Smooth muscle cell (in vitro differentiated cells): ENCODE measurements at regions not wholly inside any gene's neighbourhood (a gene's known extent, or its start where the extent isn't known, plus 50 kb on each side); places are given as distances from the start of the nearest gene placed in this dataset.

Experiments
- DNase-seq: peaks from one replicate; lab custom pipeline; 2025; ENCODE audit not compliant: unreplicated experiment; lab: John Stamatoyannopoulos, UW
- H2AFZ ChIP-seq: fragments of 200-600 bp; sonication (generic); 2 replicates; pipeline ENCODE4 v1.6.0; 2016; ENCODE audit warnings: antibody characterized with exemption, low read depth, mild to moderate bottlenecking
- H3F3A ChIP-seq: fragments of 200-600 bp; sonication (generic); 2 replicates; pipeline ENCODE4 v1.6.0; 2017; ENCODE audit warnings: antibody characterized with exemption, low read depth
- H3K27ac ChIP-seq: fragments of 200-600 bp; sonication (generic); 2 replicates; pipeline ENCODE4 v1.5.1; 2016; ENCODE audit warnings: low read depth, mild to moderate bottlenecking
- H3K27me3 ChIP-seq: fragments of 200-600 bp; sonication (generic); 2 replicates; pipeline ENCODE4 v1.6.1; 2016; ENCODE audit warnings: low read depth, mild to moderate bottlenecking
- H3K36me3 ChIP-seq: fragments of 200-600 bp; sonication (generic); 2 replicates; pipeline ENCODE4 v1.5.1; 2016; ENCODE audit warnings: low read depth
- H3K4me1 ChIP-seq: fragments of 200-600 bp; sonication (generic); 2 replicates; pipeline ENCODE4 v1.5.1; 2016; ENCODE audit warnings: low read depth
- H3K4me2 ChIP-seq: fragments of 200-600 bp; sonication (generic); 2 replicates; pipeline ENCODE4 v1.6.0; 2016; ENCODE audit warnings: mild to moderate bottlenecking
- H3K4me3 ChIP-seq: fragments of 200-600 bp; sonication (generic); 2 replicates; pipeline ENCODE4 v1.5.1; 2016; ENCODE audit warnings: mild to moderate bottlenecking
- H3K79me2 ChIP-seq: fragments of 200-600 bp; sonication (generic); 2 replicates; pipeline ENCODE4 v1.6.0; 2016; ENCODE audit warnings: low read depth, mild to moderate bottlenecking
- H3K9ac ChIP-seq: fragments of 200-600 bp; sonication (generic); 2 replicates; pipeline ENCODE4 v1.6.0; 2016; ENCODE audit warnings: low read depth
- H3K9me3 ChIP-seq: fragments of 200-600 bp; sonication (generic); replicated peaks from 2 replicates; pipeline ENCODE4 v1.5.1; 2016; ENCODE audit warnings: low read depth
- H4K20me1 ChIP-seq: fragments of 200-600 bp; sonication (generic); 2 replicates; pipeline ENCODE4 v1.6.0; 2016; ENCODE audit warnings: low read depth
- WGBS: methylation state at CpG from one replicate; pipeline ENCODE4 v1.1.7; 2016; ENCODE audit warnings: low lambda C conversion rate; 5-methylcytosine and 5-hydroxymethylcytosine counted together
- TF ChIP-seq, protein P1 (sequence below): fragments of 200-600 bp; sonication (generic); IDR thresholded peaks from 2 replicates; pipeline ENCODE4 v1.5.1; 2017; ENCODE audit warnings: borderline replicate concordance, mild to moderate bottlenecking, antibody characterized with exemption; ENCODE audit not compliant: insufficient read depth, poor library complexity, severe bottlenecking

DNA sequence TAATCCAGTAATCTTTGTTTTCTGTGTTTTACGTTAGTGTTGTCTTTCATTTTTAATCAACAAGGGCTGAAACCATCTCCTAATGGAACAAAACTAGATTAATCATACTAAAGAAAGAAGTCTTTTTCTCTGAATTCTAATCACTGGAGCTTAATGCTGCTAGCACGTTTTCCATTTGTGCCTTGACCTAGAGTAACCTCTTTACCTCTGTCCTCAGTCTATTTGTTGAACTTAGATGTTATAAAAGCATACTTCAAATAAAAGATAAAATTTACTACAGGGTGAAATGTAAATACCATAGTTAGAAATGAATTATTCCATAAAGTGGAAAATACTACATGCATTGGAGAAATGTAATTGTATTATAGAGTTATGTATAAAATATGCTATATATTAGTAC is 207.1 kb downstream of the NKX6-1 start:
- Histone ChIP-seq H3K4me2 (no peak overlapping the region), H4K20me1 (no peaks in the 10 kb centered on the region), H3K27ac (no peak overlapping the region), H3K36me3 (no peaks in the 10 kb centered on the region), H3K79me2 (no peaks in the 10 kb centered on the region), H3K4me1 (no peaks in the 10 kb centered on the region), H3K4me3 (no peak overlapping the region), H2AFZ (no peak overlapping the region), H3K9ac (no peak overlapping the region), H3K9me3 (peaks cover 3% of the 10 kb centered on the region), H3K27me3 (no peaks in the 10 kb centered on the region), H3F3A (no peaks in the 10 kb centered on the region)
- DNase-seq: no peak
- TF ChIP-seq, protein P1, sequence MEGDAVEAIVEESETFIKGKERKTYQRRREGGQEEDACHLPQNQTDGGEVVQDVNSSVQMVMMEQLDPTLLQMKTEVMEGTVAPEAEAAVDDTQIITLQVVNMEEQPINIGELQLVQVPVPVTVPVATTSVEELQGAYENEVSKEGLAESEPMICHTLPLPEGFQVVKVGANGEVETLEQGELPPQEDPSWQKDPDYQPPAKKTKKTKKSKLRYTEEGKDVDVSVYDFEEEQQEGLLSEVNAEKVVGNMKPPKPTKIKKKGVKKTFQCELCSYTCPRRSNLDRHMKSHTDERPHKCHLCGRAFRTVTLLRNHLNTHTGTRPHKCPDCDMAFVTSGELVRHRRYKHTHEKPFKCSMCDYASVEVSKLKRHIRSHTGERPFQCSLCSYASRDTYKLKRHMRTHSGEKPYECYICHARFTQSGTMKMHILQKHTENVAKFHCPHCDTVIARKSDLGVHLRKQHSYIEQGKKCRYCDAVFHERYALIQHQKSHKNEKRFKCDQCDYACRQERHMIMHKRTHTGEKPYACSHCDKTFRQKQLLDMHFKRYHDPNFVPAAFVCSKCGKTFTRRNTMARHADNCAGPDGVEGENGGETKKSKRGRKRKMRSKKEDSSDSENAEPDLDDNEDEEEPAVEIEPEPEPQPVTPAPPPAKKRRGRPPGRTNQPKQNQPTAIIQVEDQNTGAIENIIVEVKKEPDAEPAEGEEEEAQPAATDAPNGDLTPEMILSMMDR: no peak
- WGBS: 84% methylated on average over 2 of the region's 2 CpGs

DNA sequence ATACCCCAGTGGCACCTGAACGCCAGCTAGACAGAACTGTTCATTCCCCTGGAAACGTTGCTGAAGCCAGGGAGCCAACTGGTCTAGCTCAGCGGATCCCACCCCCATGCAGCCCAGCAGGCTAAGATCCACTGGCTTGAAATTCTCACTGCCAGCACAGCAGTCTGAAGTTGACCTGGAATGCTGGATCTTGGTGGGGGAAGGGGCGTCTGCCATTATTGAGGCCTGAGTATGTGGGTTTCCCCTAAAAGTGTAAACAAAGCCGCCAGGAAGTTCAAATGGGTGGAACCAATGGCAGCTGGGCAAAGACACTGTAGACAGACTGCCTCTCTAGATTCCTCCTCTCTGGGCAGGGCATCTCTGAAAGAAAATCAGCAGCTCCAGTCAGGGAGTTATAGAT is 213.0 kb downstream of the NKX6-1 start:
- no peaks in the 10 kb centered on the region for H3K27me3 ChIP-seq
- no peaks in the 10 kb centered on the region for H3K79me2 ChIP-seq
- TF ChIP-seq, protein P1: no peak
- H3K27ac ChIP-seq: no peak overlapping the region
- no peaks in the 10 kb centered on the region for H3K36me3 ChIP-seq
- H2AFZ ChIP-seq: no peak overlapping the region
- no peak for DNase-seq
- H3K4me2 ChIP-seq: no peak overlapping the region
- H3K4me3 ChIP-seq: no peak overlapping the region
- no peaks in the 10 kb centered on the region for H4K20me1 ChIP-seq
- no peaks in the 10 kb centered on the region for H3K9me3 ChIP-seq
- H3K4me1 ChIP-seq: no peaks in the 10 kb centered on the region
- 78% methylated on average over 5 of the region's 5 CpGs for WGBS
- no peak overlapping the region for H3K9ac ChIP-seq
- H3F3A ChIP-seq: no peaks in the 10 kb centered on the region

DNA sequence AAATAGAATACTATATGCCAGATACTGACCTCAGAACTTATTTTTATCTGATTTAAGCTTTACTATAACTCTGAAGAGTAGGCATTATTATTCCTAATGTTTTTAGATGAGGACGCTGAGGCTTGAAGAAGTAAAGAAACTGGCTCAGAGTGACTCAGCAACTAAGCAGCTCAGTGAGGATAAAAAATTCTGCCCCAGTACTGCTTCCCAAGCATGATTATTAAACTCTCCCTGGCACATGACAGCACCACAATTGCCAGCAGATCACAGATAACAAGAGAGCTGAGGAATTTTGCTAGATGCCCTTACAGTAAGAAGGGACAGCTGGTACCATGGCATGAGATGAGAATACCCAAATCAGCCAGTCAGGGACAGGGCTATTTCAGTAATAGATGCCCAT is 219.4 kb downstream of the NKX6-1 start:
- Histone ChIP-seq H3F3A (no peaks in the 10 kb centered on the region), H3K4me3 (no peak overlapping the region), H3K36me3 (no peaks in the 10 kb centered on the region), H3K9ac (no peak overlapping the region), H3K9me3 (no peaks in the 10 kb centered on the region), H4K20me1 (no peaks in the 10 kb centered on the region), H3K27me3 (no peaks in the 10 kb centered on the region), H3K27ac (no peak overlapping the region), H3K4me2 (no peak overlapping the region), H3K79me2 (no peaks in the 10 kb centered on the region), H3K4me1 (no peaks in the 10 kb centered on the region), H2AFZ (no peak overlapping the region)
- TF ChIP-seq, protein P1: no peak
- no peak for DNase-seq
- 24% methylated on average over 1 of the region's 1 CpG for WGBS

DNA sequence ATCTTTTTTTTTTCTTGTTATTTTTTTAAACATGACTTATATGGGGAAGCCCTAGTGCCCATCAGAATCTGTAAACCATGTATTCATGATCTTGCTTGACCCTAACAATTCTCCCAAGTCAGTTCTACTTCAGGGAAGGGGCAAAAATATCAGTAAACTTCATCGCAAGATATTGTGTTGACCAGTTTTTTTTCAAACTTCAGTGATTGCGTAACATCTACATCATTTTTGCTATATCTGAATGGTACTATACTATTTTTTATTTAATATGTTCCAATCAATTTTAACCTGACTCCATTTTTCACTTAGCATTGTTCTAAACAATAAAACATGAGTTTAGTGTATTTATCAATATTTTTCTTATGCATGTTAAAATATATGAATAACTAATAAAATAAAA is 221.2 kb downstream of the NKX6-1 start:
- Histone ChIP-seq H3F3A (no peaks in the 10 kb centered on the region), H3K9ac (no peak overlapping the region), H2AFZ (no peak overlapping the region), H3K4me2 (no peak overlapping the region), H3K27me3 (no peaks in the 10 kb centered on the region), H3K4me1 (no peaks in the 10 kb centered on the region), H3K79me2 (no peaks in the 10 kb centered on the region), H3K4me3 (no peak overlapping the region), H3K36me3 (no peaks in the 10 kb centered on the region), H3K9me3 (no peaks in the 10 kb centered on the region), H4K20me1 (no peaks in the 10 kb centered on the region), H3K27ac (no peak overlapping the region)
- no peak for DNase-seq
- TF ChIP-seq, protein P1: no peak
- WGBS: 50% methylated on average over 2 of the region's 2 CpGs
